DOHH2 (cell line): ENCODE measurements at regions not wholly inside any gene's neighbourhood (a gene's known extent, or its start where the extent isn't known, plus 50 kb on each side); places are given as distances from the start of the nearest gene placed in this dataset.

Experiments used
- H3F3A ChIP-seq: fragments of 200-600 bp; sonication (generic), shearing (Covaris generic); 2 replicates; pipeline ENCODE4 v1.6.0; 2016; ENCODE audit warnings: antibody characterized with exemption, mild to moderate bottlenecking; ENCODE audit not compliant: control insufficient read depth, insufficient read depth
- H3K27ac ChIP-seq: fragments of 200-600 bp; sonication (generic); 2 replicates; pipeline ENCODE4 v1.5.1; 2014; ENCODE audit warnings: low read depth, mild to moderate bottlenecking, low read length, moderate library complexity
- H3K27me3 ChIP-seq: fragments of 200-600 bp; sonication (generic); 2 replicates; pipeline ENCODE4 v1.6.1; 2014; ENCODE audit warnings: mild to moderate bottlenecking, low read length, mixed read lengths; ENCODE audit not compliant: control insufficient read depth
- H3K36me3 ChIP-seq: fragments of 200-600 bp; sonication (generic); 2 replicates; pipeline ENCODE4 v1.6.1; 2014; ENCODE audit warnings: mild to moderate bottlenecking, low read length, moderate library complexity, mixed read lengths; ENCODE audit not compliant: control insufficient read depth
- H3K4me1 ChIP-seq: fragments of 200-600 bp; sonication (generic); 2 replicates; pipeline ENCODE4 v1.6.1; 2014; ENCODE audit warnings: mild to moderate bottlenecking, low read length, mixed read lengths; ENCODE audit not compliant: control insufficient read depth
- H3K4me2 ChIP-seq: fragments of 200-600 bp; sonication (generic); 2 replicates; pipeline ENCODE4 v1.6.0; 2014; ENCODE audit warnings: mild to moderate bottlenecking, low read length, moderate library complexity
- H3K4me3 ChIP-seq: fragments of 200-600 bp; sonication (generic); 2 replicates; pipeline ENCODE4 v1.5.1; 2014; ENCODE audit warnings: mild to moderate bottlenecking, low read length, mixed read lengths
- H3K79me2 ChIP-seq: fragments of 200-600 bp; sonication (generic); 2 replicates; pipeline ENCODE4 v1.6.1; 2014; ENCODE audit warnings: mild to moderate bottlenecking, low read length, mixed read lengths; ENCODE audit not compliant: control insufficient read depth
- H3K9me2 ChIP-seq: fragments of 200-600 bp; sonication (generic); replicated peaks from 2 replicates; pipeline ENCODE4 v1.6.1; 2014; ENCODE audit warnings: mild to moderate bottlenecking, low read length, mixed read lengths; ENCODE audit not compliant: control insufficient read depth
- H3K9me3 ChIP-seq: fragments of 200-600 bp; sonication (generic); 2 replicates; pipeline ENCODE4 v1.6.1; 2014; ENCODE audit warnings: antibody characterized with exemption, low read length, mixed read lengths; ENCODE audit not compliant: control insufficient read depth, insufficient read depth
- H4K20me1 ChIP-seq: fragments of 200-600 bp; sonication (generic); 2 replicates; pipeline ENCODE4 v1.6.0; 2014; ENCODE audit warnings: low read depth, mild to moderate bottlenecking, antibody characterized with exemption, low read length, moderate library complexity; ENCODE audit not compliant: control insufficient read depth, insufficient read depth
- CTCF ChIP-seq: fragments of 200-600 bp; sonication (generic); IDR thresholded peaks from one replicate; pipeline ENCODE4 v1.5.1; 2014; ENCODE audit warnings: antibody characterized with exemption, mild to moderate bottlenecking, low read depth, low read length; ENCODE audit not compliant: poor library complexity, severe bottlenecking
- EZH2phosphoT487 ChIP-seq: fragments of 200-600 bp; sonication (generic); IDR thresholded peaks from 2 replicates; pipeline ENCODE4 v1.6.1; 2017; ENCODE audit warnings: borderline replicate concordance, mild to moderate bottlenecking, antibody characterized with exemption, low read length, moderate library complexity, mixed read lengths

GRCh38 chr1:81233591-81233990 is 567.1 kb upstream of the ADGRL2 start:
- H3K9me2 ChIP-seq, result no peaks in the 10 kb centered on the region
- H3K9me3 ChIP-seq, result no peaks in the 10 kb centered on the region
- H3F3A ChIP-seq, result no peaks in the 10 kb centered on the region
- H3K4me3 ChIP-seq, result no peak overlapping the region
- no peaks in the 10 kb centered on the region for H3K79me2 ChIP-seq
- H3K36me3 ChIP-seq, result no peaks in the 10 kb centered on the region
- no peak overlapping the region for H3K4me2 ChIP-seq
- TF ChIP-seq CTCF (no peak), EZH2phosphoT487 (no peak)
- H3K27me3 ChIP-seq, result no peaks in the 10 kb centered on the region
- H4K20me1 ChIP-seq, result no peaks in the 10 kb centered on the region
- H3K27ac ChIP-seq, result no peak overlapping the region
- no peaks in the 10 kb centered on the region for H3K4me1 ChIP-seq

DNA sequence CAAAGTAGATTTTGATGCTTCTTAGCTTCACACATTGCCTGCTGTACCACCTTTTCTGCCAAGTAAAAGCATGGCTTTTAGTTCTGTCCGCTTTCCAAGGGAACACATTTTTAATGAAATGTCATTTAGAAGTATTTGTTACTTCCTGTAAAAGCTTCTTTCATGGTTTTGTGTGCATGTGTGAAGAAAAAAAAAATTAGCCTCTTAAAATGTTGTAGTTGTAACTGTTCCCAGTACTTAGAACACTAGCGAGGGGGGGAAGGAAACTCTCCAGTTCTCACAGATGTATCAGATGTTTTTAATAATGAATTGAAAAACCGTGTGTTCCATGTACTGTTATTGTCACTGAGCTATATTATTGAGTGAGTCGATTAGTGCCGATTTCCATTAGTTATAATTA is 568.3 kb upstream of the ADGRL2 start:
- Histone ChIP-seq H3K4me1 (no peaks in the 10 kb centered on the region), H3K9me3 (no peaks in the 10 kb centered on the region), H3K27ac (no peak overlapping the region), H3K4me3 (no peak overlapping the region), H3K36me3 (no peaks in the 10 kb centered on the region), H3K4me2 (no peak overlapping the region), H3K9me2 (no peaks in the 10 kb centered on the region), H4K20me1 (no peaks in the 10 kb centered on the region), H3K79me2 (no peaks in the 10 kb centered on the region), H3K27me3 (no peaks in the 10 kb centered on the region), H3F3A (no peaks in the 10 kb centered on the region)
- TF ChIP-seq EZH2phosphoT487, result no peak
- no peak for TF ChIP-seq CTCF

GRCh38 chr1:81231729-81232038 is 569.0 kb upstream of the ADGRL2 start:
- H3K79me2 ChIP-seq, result no peaks in the 10 kb centered on the region
- H3K4me2 ChIP-seq, result no peak overlapping the region
- no peaks in the 10 kb centered on the region for H3K9me2 ChIP-seq
- no peaks in the 10 kb centered on the region for H3K4me1 ChIP-seq
- TF ChIP-seq EZH2phosphoT487, result no peak
- TF ChIP-seq CTCF, result no peak
- H4K20me1 ChIP-seq, result no peaks in the 10 kb centered on the region
- no peaks in the 10 kb centered on the region for H3K9me3 ChIP-seq
- no peak overlapping the region for H3K27ac ChIP-seq
- H3F3A ChIP-seq, result no peaks in the 10 kb centered on the region
- no peaks in the 10 kb centered on the region for H3K36me3 ChIP-seq
- H3K4me3 ChIP-seq, result no peak overlapping the region
- H3K27me3 ChIP-seq, result no peaks in the 10 kb centered on the region
